H1 (cell line): ENCODE measurements at regions not wholly inside any gene's neighbourhood (a gene's known extent, or its start where the extent isn't known, plus 50 kb on each side); places are given as distances from the start of the nearest gene placed in this dataset.

ENCODE experiments used
- CTCF ChIA-PET: fragments of 300-600 bp; sonication (Branson Sonifier 250); formaldehyde crosslinking; loops from one replicate; lab custom pipeline; 2021; ENCODE audit not compliant: partially characterized antibody; lab: Charles Lee
- POLR2A ChIA-PET: fragments of 300-600 bp; sonication (Branson Sonifier 250); formaldehyde crosslinking; loops from one replicate; lab custom pipeline; 2021; ENCODE audit warnings: inconsistent platforms; ENCODE audit not compliant: partially characterized antibody; lab: Charles Lee
- DNase-seq, 2 experiments: peaks; one replicate each; pipeline versions ENCODE4 v3.0.0 to v3.0.0-alpha.2; 2010 to 2022; ENCODE audit warnings: low spot score in 2 of 2, low read depth in 1 of 2, mixed read lengths in 1 of 2
- FAIRE-seq: peaks from 2 replicates; lab custom pipeline; 2011; peaks lifted over from hg19 to GRCh38; lab: Jason Lieb, UNC
- H2AFZ ChIP-seq: 2 replicates; pipeline ENCODE4 v1.8.1; 2012; ENCODE audit warnings: low read length, inconsistent platforms
- H2AK5ac ChIP-seq: 2 replicates; pipeline ENCODE4 v1.6.1; 2013; ENCODE audit warnings: low read depth, low read length
- H2BK120ac ChIP-seq: replicated peaks from 2 replicates; pipeline ENCODE3; 2013; ENCODE audit warnings: low read depth, low read length, inconsistent platforms
- H2BK12ac ChIP-seq: 2 replicates; pipeline ENCODE4 v1.6.1; 2013; ENCODE audit warnings: low read depth, low read length
- H2BK15ac ChIP-seq: 2 replicates; pipeline ENCODE4 v1.6.1; 2013; ENCODE audit warnings: low read length
- H2BK20ac ChIP-seq: 2 replicates; pipeline ENCODE4 v1.6.1; 2013; ENCODE audit warnings: low read length
- H2BK5ac ChIP-seq: 2 replicates; pipeline ENCODE4 v1.6.1; 2013; ENCODE audit warnings: low read depth, low read length
- H3K14ac ChIP-seq: 2 replicates; pipeline ENCODE4 v1.6.1; 2013; ENCODE audit warnings: inconsistent platforms; ENCODE audit not compliant: insufficient read length
- H3K18ac ChIP-seq: 2 replicates; pipeline ENCODE4 v1.6.1; 2013; ENCODE audit warnings: low read length; ENCODE audit errors: extremely low read depth
- H3K23ac ChIP-seq: 2 replicates; pipeline ENCODE4 v1.6.1; 2013; ENCODE audit warnings: inconsistent platforms; ENCODE audit not compliant: insufficient read length
- H3K23me2 ChIP-seq: 2 replicates; pipeline ENCODE4 v1.6.1; 2013; ENCODE audit warnings: low read depth, low read length
- H3K27ac ChIP-seq: 2 replicates; pipeline ENCODE4 v1.6.1; 2011; ENCODE audit warnings: low read depth, low read length, inconsistent platforms
- H3K27me3 ChIP-seq, 4 experiments: replicated peaks in 1 of 4; 1 replicate in 1 of 4; 2 replicates in 3 of 4; pipeline versions ENCODE4 v1.6.1 to v1.8.1; 2011 to 2013; ENCODE audit warnings: low read length in 3 of 4, mild to moderate bottlenecking in 3 of 4, inconsistent platforms in 2 of 4, mixed read lengths in 2 of 4, moderate library complexity in 1 of 4; ENCODE audit not compliant: control insufficient read depth in 3 of 4, insufficient read depth in 3 of 4; ENCODE audit errors: extremely low read depth in 1 of 4
- H3K36me3 ChIP-seq, 4 experiments: 2 replicates each; pipeline versions ENCODE4 v1.6.1 to v1.8.1; 2011 to 2013; ENCODE audit warnings: mild to moderate bottlenecking in 4 of 4, low read length in 3 of 4, moderate library complexity in 2 of 4, control low read depth in 1 of 4, inconsistent platforms in 1 of 4; ENCODE audit not compliant: insufficient read depth in 4 of 4, control insufficient read depth in 2 of 4
- H3K4ac ChIP-seq: replicated peaks from 2 replicates; pipeline ENCODE3; 2013; ENCODE audit warnings: low read length, low read depth, mixed read lengths, inconsistent platforms; ENCODE audit not compliant: insufficient read length
- H3K4me1 ChIP-seq, 4 experiments: replicated peaks in 1 of 4; 1 replicate in 1 of 4; 2 replicates in 3 of 4; pipeline versions ENCODE4 v1.6.1 to v1.8.1; 2011 to 2013; ENCODE audit warnings: low read length in 3 of 4, inconsistent platforms in 2 of 4, mixed read lengths in 1 of 4; ENCODE audit not compliant: insufficient read depth in 4 of 4, control insufficient read depth in 3 of 4
- H3K4me2 ChIP-seq, 2 experiments: 2 replicates each; pipeline versions ENCODE4 v1.6.1 to v1.8.1; 2011 to 2013; ENCODE audit warnings: low read depth in 2 of 2, low read length in 2 of 2, control low read depth in 1 of 2, inconsistent platforms in 1 of 2, mild to moderate bottlenecking in 1 of 2; ENCODE audit not compliant: insufficient read depth in 1 of 2
- H3K4me3 ChIP-seq, 4 experiments: fragments of 200-600, 300-600 bp in 1 of 4; sonication (generic), shearing (Covaris generic), sonication (Bioruptor Twin) in 1 of 4; 2 replicates each; pipeline versions ENCODE4 v1.5.1 to v1.8.1; 2011 to 2016; ENCODE audit warnings: low read length in 4 of 4, low read depth in 3 of 4, control low read depth in 2 of 4, inconsistent platforms in 2 of 4, mild to moderate bottlenecking in 2 of 4, mixed read lengths in 1 of 4, moderate library complexity in 1 of 4; ENCODE audit not compliant: insufficient read depth in 2 of 4; ENCODE audit errors: extremely low read depth in 1 of 4
- H3K56ac ChIP-seq: replicated peaks from 2 replicates; pipeline ENCODE3; 2013; ENCODE audit warnings: low read depth, mild to moderate bottlenecking, mixed read lengths, low read length, inconsistent platforms; ENCODE audit not compliant: insufficient read length
- H3K79me1 ChIP-seq: 2 replicates; pipeline ENCODE4 v1.6.1; 2013; ENCODE audit warnings: low read depth, low read length, control low read depth
- H3K79me2 ChIP-seq, 2 experiments: 2 replicates each; pipeline versions ENCODE4 v1.6.1 to v1.8.1; 2012 to 2013; ENCODE audit warnings: low read length in 2 of 2, mild to moderate bottlenecking in 2 of 2, inconsistent platforms in 1 of 2; ENCODE audit not compliant: insufficient read depth in 2 of 2, control insufficient read depth in 1 of 2
- H3K9ac ChIP-seq, 4 experiments: replicated peaks in 1 of 4; 1 replicate in 1 of 4; 2 replicates in 3 of 4; pipeline versions ENCODE4 v1.6.1 to v1.8.1; 2011 to 2013; ENCODE audit warnings: low read depth in 3 of 4, low read length in 3 of 4, control low read depth in 2 of 4, mild to moderate bottlenecking in 2 of 4, moderate library complexity in 2 of 4, inconsistent platforms in 1 of 4; ENCODE audit errors: extremely low read depth in 1 of 4
- H3K9me3 ChIP-seq, 2 experiments: 2 replicates each; pipeline versions ENCODE4 v1.6.1 to v1.8.1; 2012 to 2013; ENCODE audit warnings: mild to moderate bottlenecking in 2 of 2, moderate library complexity in 2 of 2, control low read depth in 1 of 2, inconsistent platforms in 1 of 2, low read depth in 1 of 2, low read length in 1 of 2, mixed read lengths in 1 of 2; ENCODE audit not compliant: insufficient read depth in 2 of 2
- H4K20me1 ChIP-seq, 2 experiments: replicated peaks in 1 of 2; 2 replicates each; pipeline versions ENCODE3 to v1.8.1; 2011 to 2013; ENCODE audit warnings: inconsistent platforms in 2 of 2, low read length in 2 of 2, mild to moderate bottlenecking in 1 of 2; ENCODE audit not compliant: insufficient read depth in 2 of 2, control insufficient read depth in 1 of 2
- H4K5ac ChIP-seq: 2 replicates; pipeline ENCODE4 v1.6.1; 2013; ENCODE audit warnings: low read length, low read depth, mixed read lengths, inconsistent platforms; ENCODE audit not compliant: insufficient read length
- H4K8ac ChIP-seq: 2 replicates; pipeline ENCODE4 v1.8.0; 2013; ENCODE audit warnings: mild to moderate bottlenecking, moderate library complexity, low read length, inconsistent platforms; ENCODE audit not compliant: insufficient read depth; ENCODE audit errors: extremely low read depth
- H4K91ac ChIP-seq: replicated peaks from 2 replicates; pipeline ENCODE3; 2013; ENCODE audit warnings: low read length, mixed read lengths, inconsistent platforms; ENCODE audit not compliant: insufficient read length
- HDAC6 ChIP-seq: IDR thresholded peaks from one replicate; pipeline ENCODE4 v1.7.1; 2012; ENCODE audit warnings: low read depth, mild to moderate bottlenecking, inconsistent platforms, low read length, moderate library complexity
- NRF1 ChIP-seq: IDR thresholded peaks from 2 replicates; pipeline ENCODE4 v1.6.1; 2011; ENCODE audit warnings: mild to moderate bottlenecking, low read depth, low read length, improper control_type of control experiment
- WGBS, 2 experiments: shearing (Covaris generic) in 1 of 2; methylation state at CpG; one replicate each; pipeline versions ENCODE4 v1.1.6 to v1.1.7; 2013 to 2015; ENCODE audit warnings: low lambda C conversion rate in 2 of 2, mixed read lengths in 2 of 2, inconsistent platforms in 1 of 2, low coverage in 1 of 2, missing lambda C conversion rate in 1 of 2; ENCODE audit not compliant: insufficient replicate concordance in 2 of 2, insufficient coverage in 1 of 2, insufficient read length in 1 of 2; ENCODE audit errors: extremely low coverage in 1 of 2, missing lambda C conversion rate in 1 of 2; 5-methylcytosine and 5-hydroxymethylcytosine counted together

GRCh38 chr15:25969886-25970285 is 106.8 kb upstream of the ATP10A start:
- Histone ChIP-seq H3K23me2 (no peaks in the 10 kb centered on the region; the same call in 1 of the 2 replicates), H2BK5ac (no peak overlapping the region), H3K79me1 (no peaks in the 10 kb centered on the region), H3K79me2 (no peaks in the 10 kb centered on the region), H3K36me3 (no peaks in the 10 kb centered on the region), H3K27ac (no peak overlapping the region), H4K20me1 (no peaks in the 10 kb centered on the region), H3K4me3 (no peak overlapping the region), H3K4me2 (no peak overlapping the region), H2AFZ (no peak overlapping the region), H3K9me3 (0 out of 4 replicates have a peak, but pooled peaks cover 0 to 2% of the 10 kb centered on the region in 2 experiments), H3K18ac (no peak overlapping the region)
- POLR2A ChIA-PET = interaction anchor here (1.1 kb wide), 1 partner anchor 12 kb away, joined by 3 read pairs; no protein-coding TSS in a partner anchor
- 84% methylated on average over 4 of the region's 4 CpGs; no CpG with 5 or more reads in 1 of the 2 experiments for WGBS, 2 experiments
- no peak for FAIRE-seq
- no peak for TF ChIP-seq NRF1
- TF ChIP-seq HDAC6 = no peak
- TF ChIP-seq, all 59 proteins: peak for 0
- Histone ChIP-seq H2BK120ac (no peak overlapping the region), H2BK20ac (no peak overlapping the region), H3K4me1 (peaks cover 0 to 2% (median 0%) of the 10 kb centered on the region in 4 experiments; a peak in 1 of 7 replicates), H3K4ac (no peak overlapping the region), H3K14ac (no peak overlapping the region), H3K27me3 (no peaks in the 10 kb centered on the region), H2BK15ac (no peak overlapping the region), H3K9ac (no peak overlapping the region), H4K5ac (no peak overlapping the region), H4K91ac (no peak overlapping the region), H2AK5ac (no peak overlapping the region), H2BK12ac (no peak overlapping the region), H3K56ac (no peak overlapping the region), H4K8ac (no peak overlapping the region), H3K23ac (no peak overlapping the region)
- CTCF ChIA-PET = interaction anchor here (1.6 kb wide), 1 partner anchor 22 kb away, joined by 3 read pairs; no protein-coding TSS in a partner anchor
- no peak for DNase-seq
